Breast epithelium (tissue), 3 donors: ENCODE measurements at regions not wholly inside any gene's neighbourhood (a gene's known extent, or its start where the extent isn't known, plus 50 kb on each side); places are given as distances from the start of the nearest gene placed in this dataset.

Source experiments
- CTCF ChIP-seq, 3 donors: fragments of 450-650 bp; IDR thresholded peaks; one replicate each; pipeline ENCODE4 v1.5.1; 2016 to 2017; ENCODE audit warnings: antibody characterized with exemption in 3 of 3, mild to moderate bottlenecking in 3 of 3, moderate library complexity in 3 of 3
- POLR2A ChIP-seq: fragments of 450-650 bp; IDR thresholded peaks from one replicate; pipeline ENCODE4 v1.6.1; 2016; ENCODE audit warnings: antibody characterized with exemption, mild to moderate bottlenecking, moderate library complexity
- POLR2AphosphoS5 ChIP-seq, 3 donors: sonication (generic); formaldehyde crosslinking; IDR thresholded peaks; one replicate each; pipeline ENCODE4 v1.6.1; 2017; ENCODE audit warnings: antibody characterized with exemption in 3 of 3

- TF ChIP-seq CTCF (IDR thresholded peaks at IDR 0.05) (no peak), POLR2A (no peak), POLR2AphosphoS5 (IDR thresholded peaks at IDR 0.05) (no peak)
Measured at GRCh38 chr6:138580040-138580439, 80.7 kb upstream of the NHSL1 start.
